GM12873 (cell line): ENCODE measurements at regions not wholly inside any gene's neighbourhood (a gene's known extent, or its start where the extent isn't known, plus 50 kb on each side); places are given as distances from the start of the nearest gene placed in this dataset.

ENCODE experiments used
- CTCF ChIP-seq: IDR thresholded peaks from 2 replicates; pipeline ENCODE4 v1.5.1; 2012; ENCODE audit warnings: low read depth, mild to moderate bottlenecking, moderate library complexity, low read length, control low read depth; ENCODE audit not compliant: insufficient read depth; ENCODE audit errors: missing control alignments

GRCh38 chr11:81647374-81647773 lies 1086.3 kb downstream of the FAM181B start:
- TF ChIP-seq CTCF = no peak

- TF ChIP-seq CTCF = peak; percentile 65
Observed at GRCh38 chr11:81644239-81644840, 1089.3 kb downstream of the FAM181B start.

- TF ChIP-seq CTCF = no peak
Observed at GRCh38 chr11:81634483-81634882, 1099.2 kb downstream of the FAM181B start.

- TF ChIP-seq CTCF = no peak
Observed at GRCh38 chr11:81602508-81602907, 1131.2 kb downstream of the FAM181B start.

GRCh38 chr11:81596704-81597103 lies 1137.0 kb downstream of the FAM181B start:
- no peak for TF ChIP-seq CTCF

GRCh38 chr11:81585390-81585933 lies 1148.2 kb downstream of the FAM181B start:
- no peak for TF ChIP-seq CTCF

- no peak for TF ChIP-seq CTCF
Observed at GRCh38 chr11:81579339-81579738, 1154.3 kb downstream of the FAM181B start.
